ENCODE measurements at regions not wholly inside any gene's neighbourhood (a gene's known extent, or its start where the extent isn't known, plus 50 kb on each side); places are given as distances from the start of the nearest gene placed in this dataset.

DNA sequence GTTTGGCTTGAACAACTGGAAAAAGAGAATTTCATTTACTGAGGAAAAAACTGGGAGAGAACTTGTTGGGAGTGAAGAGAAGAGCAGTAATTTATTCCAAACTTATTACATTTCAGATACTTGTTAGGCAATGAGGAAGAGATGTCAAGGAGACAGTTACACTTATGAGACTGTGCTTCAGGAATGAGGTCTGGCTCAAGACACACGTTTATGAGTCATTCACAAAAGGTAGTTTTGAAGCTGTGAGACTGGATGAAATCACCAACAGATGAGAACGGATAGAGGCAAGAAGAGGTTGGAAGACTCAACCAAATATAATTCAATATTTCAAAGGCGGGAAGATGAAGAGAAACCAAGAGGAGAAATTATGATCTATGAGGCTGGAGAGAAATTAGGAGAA, 70.6 kb upstream of the DEFB112 start:
- TF ChIP-seq, protein P1, sequence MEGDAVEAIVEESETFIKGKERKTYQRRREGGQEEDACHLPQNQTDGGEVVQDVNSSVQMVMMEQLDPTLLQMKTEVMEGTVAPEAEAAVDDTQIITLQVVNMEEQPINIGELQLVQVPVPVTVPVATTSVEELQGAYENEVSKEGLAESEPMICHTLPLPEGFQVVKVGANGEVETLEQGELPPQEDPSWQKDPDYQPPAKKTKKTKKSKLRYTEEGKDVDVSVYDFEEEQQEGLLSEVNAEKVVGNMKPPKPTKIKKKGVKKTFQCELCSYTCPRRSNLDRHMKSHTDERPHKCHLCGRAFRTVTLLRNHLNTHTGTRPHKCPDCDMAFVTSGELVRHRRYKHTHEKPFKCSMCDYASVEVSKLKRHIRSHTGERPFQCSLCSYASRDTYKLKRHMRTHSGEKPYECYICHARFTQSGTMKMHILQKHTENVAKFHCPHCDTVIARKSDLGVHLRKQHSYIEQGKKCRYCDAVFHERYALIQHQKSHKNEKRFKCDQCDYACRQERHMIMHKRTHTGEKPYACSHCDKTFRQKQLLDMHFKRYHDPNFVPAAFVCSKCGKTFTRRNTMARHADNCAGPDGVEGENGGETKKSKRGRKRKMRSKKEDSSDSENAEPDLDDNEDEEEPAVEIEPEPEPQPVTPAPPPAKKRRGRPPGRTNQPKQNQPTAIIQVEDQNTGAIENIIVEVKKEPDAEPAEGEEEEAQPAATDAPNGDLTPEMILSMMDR (IDR thresholded peaks at IDR 0.05), result no peak
- TF ChIP-seq POLR2AphosphoS5 (IDR thresholded peaks at IDR 0.05; ENCODE audit: low read depth, low read length), result no peak
- no peak for TF ChIP-seq TCF7L2 (IDR thresholded peaks at IDR 0.05; ENCODE audit: low read depth, low read length)
